ENCODE measurements at regions not wholly inside any gene's neighbourhood (a gene's known extent, or its start where the extent isn't known, plus 50 kb on each side); places are given as distances from the start of the nearest gene placed in this dataset.

GRCh38 chr1:214753236-214753852 lies 150.3 kb downstream of the CENPF start:
- TF ChIP-seq, protein P1, sequence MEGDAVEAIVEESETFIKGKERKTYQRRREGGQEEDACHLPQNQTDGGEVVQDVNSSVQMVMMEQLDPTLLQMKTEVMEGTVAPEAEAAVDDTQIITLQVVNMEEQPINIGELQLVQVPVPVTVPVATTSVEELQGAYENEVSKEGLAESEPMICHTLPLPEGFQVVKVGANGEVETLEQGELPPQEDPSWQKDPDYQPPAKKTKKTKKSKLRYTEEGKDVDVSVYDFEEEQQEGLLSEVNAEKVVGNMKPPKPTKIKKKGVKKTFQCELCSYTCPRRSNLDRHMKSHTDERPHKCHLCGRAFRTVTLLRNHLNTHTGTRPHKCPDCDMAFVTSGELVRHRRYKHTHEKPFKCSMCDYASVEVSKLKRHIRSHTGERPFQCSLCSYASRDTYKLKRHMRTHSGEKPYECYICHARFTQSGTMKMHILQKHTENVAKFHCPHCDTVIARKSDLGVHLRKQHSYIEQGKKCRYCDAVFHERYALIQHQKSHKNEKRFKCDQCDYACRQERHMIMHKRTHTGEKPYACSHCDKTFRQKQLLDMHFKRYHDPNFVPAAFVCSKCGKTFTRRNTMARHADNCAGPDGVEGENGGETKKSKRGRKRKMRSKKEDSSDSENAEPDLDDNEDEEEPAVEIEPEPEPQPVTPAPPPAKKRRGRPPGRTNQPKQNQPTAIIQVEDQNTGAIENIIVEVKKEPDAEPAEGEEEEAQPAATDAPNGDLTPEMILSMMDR (conservative IDR thresholded peaks at IDR 0.05): no peak
- no peak for DNase-seq
- H3K27me3 ChIP-seq (ENCODE audit: control insufficient read depth, insufficient read depth, low read length, poor library complexity, severe bottlenecking): no peaks in the 10 kb centered on the region
- H3K4me1 Mint-ChIP-seq: no peaks in the 10 kb centered on the region
- H3K27me3 Mint-ChIP-seq (ENCODE audit: insufficient read depth): peaks cover 1% of the 10 kb centered on the region
- no peak overlapping the region for H3K27ac ChIP-seq (ENCODE audit: low read depth, low read length)
- no peaks in the 10 kb centered on the region for H3K36me3 ChIP-seq (ENCODE audit: control insufficient read depth, insufficient read depth, low read length)
- H3K36me3 Mint-ChIP-seq (ENCODE audit: low read depth): no peaks in the 10 kb centered on the region
- H3K4me1 ChIP-seq (ENCODE audit: control insufficient read depth, insufficient read depth, low read length): no peaks in the 10 kb centered on the region
- no peak overlapping the region for H3K4me3 Mint-ChIP-seq
- peaks cover 19% of the 10 kb centered on the region for H3K9me3 Mint-ChIP-seq
- no peak overlapping the region for H3K9ac ChIP-seq (ENCODE audit: extremely low read depth, low read length, poor library complexity, severe bottlenecking)
- no peak overlapping the region for H3K4me3 ChIP-seq (ENCODE audit: low read length)
- peaks cover 17% of the 10 kb centered on the region for H3K9me3 ChIP-seq (ENCODE audit: control insufficient read depth, low read length)
- WGBS, 2 experiments (ENCODE audit: insufficient coverage in 1 of 2, insufficient read length in 1 of 2): 93 to 94% methylated on average over 25 to 26 of the region's 26 CpGs
- no peak overlapping the region for H3K27ac Mint-ChIP-seq

DNA sequence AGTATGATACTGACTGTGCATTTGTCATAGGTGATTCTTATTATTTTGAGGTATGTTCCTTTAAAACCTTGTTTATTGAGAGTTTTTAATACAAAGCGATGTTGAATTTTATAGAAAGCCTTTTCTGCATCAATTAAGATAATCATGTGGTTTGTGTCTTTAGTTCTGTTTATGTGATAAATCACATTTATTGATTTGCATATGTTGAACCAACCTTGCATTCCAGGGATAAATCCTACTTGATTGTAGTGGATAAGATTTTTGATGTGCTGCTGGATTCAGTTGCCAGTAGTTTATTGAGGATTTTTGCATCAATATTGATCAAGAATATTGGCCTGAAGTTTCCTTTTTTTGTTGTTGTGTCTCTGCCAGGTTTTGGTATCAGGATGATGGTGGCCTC lies 158.0 kb downstream of the CENPF start:
- no peak for DNase-seq
- Mint-ChIP-seq H3K36me3 (ENCODE audit: low read depth) (no peaks in the 10 kb centered on the region), H3K9me3 (peaks cover 65% of the 10 kb centered on the region), H3K4me1 (no peaks in the 10 kb centered on the region), H3K27me3 (ENCODE audit: insufficient read depth) (peaks cover 20% of the 10 kb centered on the region), H3K27ac (no peak overlapping the region), H3K4me3 (no peak overlapping the region)
- Histone ChIP-seq H3K27ac (ENCODE audit: low read depth, low read length) (no peak overlapping the region), H3K9me3 (ENCODE audit: control insufficient read depth, low read length) (peaks cover 58% of the 10 kb centered on the region), H3K4me3 (ENCODE audit: low read length) (no peak overlapping the region), H3K4me1 (ENCODE audit: control insufficient read depth, insufficient read depth, low read length) (no peaks in the 10 kb centered on the region), H3K36me3 (ENCODE audit: control insufficient read depth, insufficient read depth, low read length) (no peaks in the 10 kb centered on the region), H3K27me3 (ENCODE audit: control insufficient read depth, insufficient read depth, low read length, poor library complexity, severe bottlenecking) (peaks cover 12% of the 10 kb centered on the region), H3K9ac (ENCODE audit: extremely low read depth, low read length, poor library complexity, severe bottlenecking) (no peak overlapping the region)
- WGBS, 2 experiments (ENCODE audit: insufficient coverage in 1 of 2, insufficient read length in 1 of 2): 86 to 100% methylated on average over 1 of the region's 1 CpG
- TF ChIP-seq, protein P1 (conservative IDR thresholded peaks at IDR 0.05): no peak

DNA sequence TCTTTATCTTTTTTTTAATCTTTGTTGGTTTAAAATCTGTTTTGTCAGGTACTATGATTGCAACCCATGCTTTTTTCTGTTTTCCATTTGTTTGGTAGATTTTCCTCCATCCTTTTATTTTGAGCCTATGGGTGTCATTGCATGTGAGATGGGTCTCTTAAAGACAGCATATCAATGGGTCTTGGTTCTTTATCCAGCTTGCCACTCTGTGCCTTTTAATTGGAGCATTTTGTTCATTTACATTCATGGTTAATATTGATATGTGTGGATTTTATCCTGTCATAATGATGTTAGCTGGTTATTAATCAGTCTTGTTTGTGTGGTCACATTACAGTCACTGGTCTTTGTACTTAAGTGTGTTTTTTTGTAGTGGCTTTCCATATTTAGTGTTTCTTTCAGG lies 159.9 kb downstream of the CENPF start:
- Histone ChIP-seq H3K9ac (ENCODE audit: extremely low read depth, low read length, poor library complexity, severe bottlenecking) (no peak overlapping the region), H3K4me1 (ENCODE audit: control insufficient read depth, insufficient read depth, low read length) (no peaks in the 10 kb centered on the region), H3K9me3 (ENCODE audit: control insufficient read depth, low read length) (peaks cover 44% of the 10 kb centered on the region), H3K36me3 (ENCODE audit: control insufficient read depth, insufficient read depth, low read length) (no peaks in the 10 kb centered on the region), H3K27me3 (ENCODE audit: control insufficient read depth, insufficient read depth, low read length, poor library complexity, severe bottlenecking) (peaks cover 14% of the 10 kb centered on the region), H3K27ac (ENCODE audit: low read depth, low read length) (no peak overlapping the region), H3K4me3 (ENCODE audit: low read length) (no peak overlapping the region)
- TF ChIP-seq, protein P1 (conservative IDR thresholded peaks at IDR 0.05): no peak
- H3K36me3 Mint-ChIP-seq (ENCODE audit: low read depth): no peaks in the 10 kb centered on the region
- peaks cover 23% of the 10 kb centered on the region for H3K27me3 Mint-ChIP-seq (ENCODE audit: insufficient read depth)
- no peak for DNase-seq
- H3K9me3 Mint-ChIP-seq: peaks cover 49% of the 10 kb centered on the region
- no peak overlapping the region for H3K4me3 Mint-ChIP-seq
- peaks cover 3% of the 10 kb centered on the region for H3K4me1 Mint-ChIP-seq
- no peak overlapping the region for H3K27ac Mint-ChIP-seq
